ENCODE measurements at regions not wholly inside any gene's neighbourhood (a gene's known extent, or its start where the extent isn't known, plus 50 kb on each side); places are given as distances from the start of the nearest gene placed in this dataset.

DNA sequence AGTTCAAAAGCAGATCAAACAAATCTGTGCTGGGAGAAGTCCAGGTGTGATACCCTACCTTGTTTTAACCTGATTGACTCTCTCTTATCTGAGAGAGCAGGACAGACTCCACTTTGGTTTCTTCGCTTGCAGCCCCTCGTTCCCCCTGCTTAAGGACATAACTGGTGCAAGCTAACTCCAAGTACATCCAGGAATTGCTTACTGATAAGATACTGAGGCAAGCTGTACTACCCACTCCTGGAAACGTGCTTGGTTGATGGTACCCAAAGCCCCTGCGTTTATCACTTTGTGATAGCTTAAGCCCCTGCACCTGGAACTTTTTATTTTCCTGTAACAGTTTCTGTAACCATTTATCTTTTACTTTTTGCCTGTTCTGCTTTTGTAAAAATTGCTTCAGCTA lies 157.0 kb upstream of the OLIG3 start:
- TF ChIP-seq ZNF565 (CRISPR knock-in tag; conservative IDR thresholded peaks at IDR 0.05; ENCODE audit: low read depth) (no peak), SNAI2 (CRISPR knock-in tag; IDR thresholded peaks at IDR 0.05) (no peak), ISL1 (CRISPR knock-in tag; IDR thresholded peaks at IDR 0.05) (no peak), ZFP30 (CRISPR knock-in tag; IDR thresholded peaks at IDR 0.05) (no peak), PPARA (CRISPR knock-in tag; IDR thresholded peaks at IDR 0.05; ENCODE audit: borderline replicate concordance) (no peak), ZNF70 (CRISPR knock-in tag; IDR thresholded peaks at IDR 0.05) (no peak), ESRRG (CRISPR knock-in tag; IDR thresholded peaks at IDR 0.05) (no peak), TCF4 (CRISPR knock-in tag; IDR thresholded peaks at IDR 0.05; ENCODE audit: borderline replicate concordance) (no peak), GLIS3 (CRISPR knock-in tag; IDR thresholded peaks at IDR 0.05) (no peak)
- TF ChIP-seq, protein P1, sequence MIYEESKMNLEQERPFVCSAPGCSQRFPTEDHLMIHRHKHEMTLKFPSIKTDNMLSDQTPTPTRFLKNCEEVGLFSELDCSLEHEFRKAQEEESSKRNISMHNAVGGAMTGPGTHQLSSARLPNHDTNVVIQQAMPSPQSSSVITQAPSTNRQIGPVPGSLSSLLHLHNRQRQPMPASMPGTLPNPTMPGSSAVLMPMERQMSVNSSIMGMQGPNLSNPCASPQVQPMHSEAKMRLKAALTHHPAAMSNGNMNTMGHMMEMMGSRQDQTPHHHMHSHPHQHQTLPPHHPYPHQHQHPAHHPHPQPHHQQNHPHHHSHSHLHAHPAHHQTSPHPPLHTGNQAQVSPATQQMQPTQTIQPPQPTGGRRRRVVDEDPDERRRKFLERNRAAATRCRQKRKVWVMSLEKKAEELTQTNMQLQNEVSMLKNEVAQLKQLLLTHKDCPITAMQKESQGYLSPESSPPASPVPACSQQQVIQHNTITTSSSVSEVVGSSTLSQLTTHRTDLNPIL (CRISPR knock-in tag; IDR thresholded peaks at IDR 0.05; ENCODE audit: low read depth): no peak
- TF ChIP-seq, protein P2, sequence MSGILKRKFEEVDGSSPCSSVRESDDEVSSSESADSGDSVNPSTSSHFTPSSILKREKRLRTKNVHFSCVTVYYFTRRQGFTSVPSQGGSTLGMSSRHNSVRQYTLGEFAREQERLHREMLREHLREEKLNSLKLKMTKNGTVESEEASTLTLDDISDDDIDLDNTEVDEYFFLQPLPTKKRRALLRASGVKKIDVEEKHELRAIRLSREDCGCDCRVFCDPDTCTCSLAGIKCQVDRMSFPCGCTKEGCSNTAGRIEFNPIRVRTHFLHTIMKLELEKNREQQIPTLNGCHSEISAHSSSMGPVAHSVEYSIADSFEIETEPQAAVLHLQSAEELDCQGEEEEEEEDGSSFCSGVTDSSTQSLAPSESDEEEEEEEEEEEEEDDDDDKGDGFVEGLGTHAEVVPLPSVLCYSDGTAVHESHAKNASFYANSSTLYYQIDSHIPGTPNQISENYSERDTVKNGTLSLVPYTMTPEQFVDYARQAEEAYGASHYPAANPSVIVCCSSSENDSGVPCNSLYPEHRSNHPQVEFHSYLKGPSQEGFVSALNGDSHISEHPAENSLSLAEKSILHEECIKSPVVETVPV (CRISPR knock-in tag; IDR thresholded peaks at IDR 0.05): no peak
- TF ChIP-seq, protein P3, sequence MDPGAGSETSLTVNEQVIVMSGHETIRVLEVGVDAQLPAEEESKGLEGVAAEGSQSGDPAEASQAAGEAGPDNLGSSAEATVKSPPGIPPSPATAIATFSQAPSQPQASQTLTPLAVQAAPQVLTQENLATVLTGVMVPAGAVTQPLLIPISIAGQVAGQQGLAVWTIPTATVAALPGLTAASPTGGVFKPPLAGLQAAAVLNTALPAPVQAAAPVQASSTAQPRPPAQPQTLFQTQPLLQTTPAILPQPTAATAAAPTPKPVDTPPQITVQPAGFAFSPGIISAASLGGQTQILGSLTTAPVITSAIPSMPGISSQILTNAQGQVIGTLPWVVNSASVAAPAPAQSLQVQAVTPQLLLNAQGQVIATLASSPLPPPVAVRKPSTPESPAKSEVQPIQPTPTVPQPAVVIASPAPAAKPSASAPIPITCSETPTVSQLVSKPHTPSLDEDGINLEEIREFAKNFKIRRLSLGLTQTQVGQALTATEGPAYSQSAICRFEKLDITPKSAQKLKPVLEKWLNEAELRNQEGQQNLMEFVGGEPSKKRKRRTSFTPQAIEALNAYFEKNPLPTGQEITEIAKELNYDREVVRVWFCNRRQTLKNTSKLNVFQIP (CRISPR knock-in tag; IDR thresholded peaks at IDR 0.05; ENCODE audit: borderline replicate concordance, low read depth): no peak
- TF ChIP-seq, protein P4, sequence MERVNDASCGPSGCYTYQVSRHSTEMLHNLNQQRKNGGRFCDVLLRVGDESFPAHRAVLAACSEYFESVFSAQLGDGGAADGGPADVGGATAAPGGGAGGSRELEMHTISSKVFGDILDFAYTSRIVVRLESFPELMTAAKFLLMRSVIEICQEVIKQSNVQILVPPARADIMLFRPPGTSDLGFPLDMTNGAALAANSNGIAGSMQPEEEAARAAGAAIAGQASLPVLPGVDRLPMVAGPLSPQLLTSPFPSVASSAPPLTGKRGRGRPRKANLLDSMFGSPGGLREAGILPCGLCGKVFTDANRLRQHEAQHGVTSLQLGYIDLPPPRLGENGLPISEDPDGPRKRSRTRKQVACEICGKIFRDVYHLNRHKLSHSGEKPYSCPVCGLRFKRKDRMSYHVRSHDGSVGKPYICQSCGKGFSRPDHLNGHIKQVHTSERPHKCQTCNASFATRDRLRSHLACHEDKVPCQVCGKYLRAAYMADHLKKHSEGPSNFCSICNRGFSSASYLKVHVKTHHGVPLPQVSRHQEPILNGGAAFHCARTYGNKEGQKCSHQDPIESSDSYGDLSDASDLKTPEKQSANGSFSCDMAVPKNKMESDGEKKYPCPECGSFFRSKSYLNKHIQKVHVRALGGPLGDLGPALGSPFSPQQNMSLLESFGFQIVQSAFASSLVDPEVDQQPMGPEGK (CRISPR knock-in tag; IDR thresholded peaks at IDR 0.05; ENCODE audit: borderline replicate concordance): no peak
